ENCODE measurements at regions not wholly inside any gene's neighbourhood (a gene's known extent, or its start where the extent isn't known, plus 50 kb on each side); places are given as distances from the start of the nearest gene placed in this dataset.

DNA sequence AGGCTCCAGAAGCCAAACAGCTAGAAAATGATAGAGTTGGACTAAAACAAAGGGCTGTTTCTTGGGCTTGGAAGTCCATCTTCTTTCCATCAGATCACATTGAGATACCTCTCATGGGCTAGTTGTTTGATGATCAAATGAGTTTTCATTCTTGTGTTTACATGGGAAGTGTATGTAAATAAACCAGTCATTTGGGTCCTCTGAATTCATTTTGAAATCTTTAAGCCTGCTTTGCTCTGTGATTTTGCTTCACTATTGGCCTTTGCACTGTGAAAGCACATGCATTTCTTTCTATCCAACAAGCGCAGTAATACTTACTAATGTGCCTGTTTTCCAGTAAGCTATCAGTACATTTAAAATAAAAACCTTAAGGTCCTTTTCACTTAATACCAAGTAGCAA lies 200.5 kb upstream of the IRS2 start:
- TF ChIP-seq EZH2 (IDR thresholded peaks at IDR 0.05; ENCODE audit: borderline replicate concordance, low read length), result no peak
- TF ChIP-seq, protein P1, sequence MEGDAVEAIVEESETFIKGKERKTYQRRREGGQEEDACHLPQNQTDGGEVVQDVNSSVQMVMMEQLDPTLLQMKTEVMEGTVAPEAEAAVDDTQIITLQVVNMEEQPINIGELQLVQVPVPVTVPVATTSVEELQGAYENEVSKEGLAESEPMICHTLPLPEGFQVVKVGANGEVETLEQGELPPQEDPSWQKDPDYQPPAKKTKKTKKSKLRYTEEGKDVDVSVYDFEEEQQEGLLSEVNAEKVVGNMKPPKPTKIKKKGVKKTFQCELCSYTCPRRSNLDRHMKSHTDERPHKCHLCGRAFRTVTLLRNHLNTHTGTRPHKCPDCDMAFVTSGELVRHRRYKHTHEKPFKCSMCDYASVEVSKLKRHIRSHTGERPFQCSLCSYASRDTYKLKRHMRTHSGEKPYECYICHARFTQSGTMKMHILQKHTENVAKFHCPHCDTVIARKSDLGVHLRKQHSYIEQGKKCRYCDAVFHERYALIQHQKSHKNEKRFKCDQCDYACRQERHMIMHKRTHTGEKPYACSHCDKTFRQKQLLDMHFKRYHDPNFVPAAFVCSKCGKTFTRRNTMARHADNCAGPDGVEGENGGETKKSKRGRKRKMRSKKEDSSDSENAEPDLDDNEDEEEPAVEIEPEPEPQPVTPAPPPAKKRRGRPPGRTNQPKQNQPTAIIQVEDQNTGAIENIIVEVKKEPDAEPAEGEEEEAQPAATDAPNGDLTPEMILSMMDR (conservative IDR thresholded peaks at IDR 0.05 in 1 of 2, IDR thresholded peaks at IDR 0.05 in 1 of 2; ENCODE audit: extremely low read depth in 1 of 2, insufficient read depth in 1 of 2, low read depth in 1 of 2, low read length in 2 of 2), result no peak
